ENCODE measurements at regions not wholly inside any gene's neighbourhood (a gene's known extent, or its start where the extent isn't known, plus 50 kb on each side); places are given as distances from the start of the nearest gene placed in this dataset.
A peak's percentile ranks its signal among the peaks of the same experiment; 100 is the strongest.

GRCh38 chr15:38058596-38059075 lies 124.2 kb downstream of the TMCO5A start (continued):
- TF ChIP-seq HDAC2 (IDR thresholded peaks at IDR 0.05; ENCODE audit: borderline replicate concordance in 1 of 2, low read depth in 2 of 2, low read length in 2 of 2): no peak
- TF ChIP-seq TAF1 (IDR thresholded peaks at IDR 0.05; ENCODE audit: low read depth, low read length): no peak
- no peak for TF ChIP-seq JUND (IDR thresholded peaks at IDR 0.05; ENCODE audit: low read length)
- TF ChIP-seq SIX5 (IDR thresholded peaks at IDR 0.05; ENCODE audit: low read depth, low read length): no peak
- TF ChIP-seq KDM5A (IDR thresholded peaks at IDR 0.05; ENCODE audit: low read length): no peak
- TF ChIP-seq, protein P1, sequence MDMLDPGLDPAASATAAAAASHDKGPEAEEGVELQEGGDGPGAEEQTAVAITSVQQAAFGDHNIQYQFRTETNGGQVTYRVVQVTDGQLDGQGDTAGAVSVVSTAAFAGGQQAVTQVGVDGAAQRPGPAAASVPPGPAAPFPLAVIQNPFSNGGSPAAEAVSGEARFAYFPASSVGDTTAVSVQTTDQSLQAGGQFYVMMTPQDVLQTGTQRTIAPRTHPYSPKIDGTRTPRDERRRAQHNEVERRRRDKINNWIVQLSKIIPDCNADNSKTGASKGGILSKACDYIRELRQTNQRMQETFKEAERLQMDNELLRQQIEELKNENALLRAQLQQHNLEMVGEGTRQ (IDR thresholded peaks at IDR 0.05; ENCODE audit: low read length): no peak
- TF ChIP-seq PHF8 (conservative IDR thresholded peaks at IDR 0.05; ENCODE audit: low read depth, low read length): no peak
- no peak for TF ChIP-seq CHD1 (IDR thresholded peaks at IDR 0.05; ENCODE audit: low read depth, low read length)
- TF ChIP-seq SP1 (IDR thresholded peaks at IDR 0.05; ENCODE audit: low read depth, low read length): peak; percentile 65
- TF ChIP-seq NRF1 (IDR thresholded peaks at IDR 0.05; ENCODE audit: low read depth, low read length): no peak
- TF ChIP-seq MAFK (IDR thresholded peaks at IDR 0.05; ENCODE audit: low read depth, low read length): peak; percentile 43; the same call in 1 of the 2 replicates
- peak; percentile 78 for TF ChIP-seq TEAD4 (IDR thresholded peaks at IDR 0.05; ENCODE audit: low read depth, low read length)
- peak; percentile 55; the same call in 1 of the 2 replicates for TF ChIP-seq KDM1A (IDR thresholded peaks at IDR 0.05; ENCODE audit: borderline replicate concordance, low read length)
- no peak for TF ChIP-seq YY1 (IDR thresholded peaks at IDR 0.05; ENCODE audit: low read depth, low read length)
- 0 out of 2 replicates have a peak, but pooled peaks have one; percentile 78 for TF ChIP-seq TCF12 (IDR thresholded peaks at IDR 0.05; ENCODE audit: low read depth, low read length)
- no peak for TF ChIP-seq BRCA1 (IDR thresholded peaks at IDR 0.05; ENCODE audit: low read depth, low read length)
- TF ChIP-seq CHD2 (IDR thresholded peaks at IDR 0.05; ENCODE audit: low read length): no peak
- TF ChIP-seq, protein P2, sequence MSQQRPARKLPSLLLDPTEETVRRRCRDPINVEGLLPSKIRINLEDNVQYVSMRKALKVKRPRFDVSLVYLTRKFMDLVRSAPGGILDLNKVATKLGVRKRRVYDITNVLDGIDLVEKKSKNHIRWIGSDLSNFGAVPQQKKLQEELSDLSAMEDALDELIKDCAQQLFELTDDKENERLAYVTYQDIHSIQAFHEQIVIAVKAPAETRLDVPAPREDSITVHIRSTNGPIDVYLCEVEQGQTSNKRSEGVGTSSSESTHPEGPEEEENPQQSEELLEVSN (IDR thresholded peaks at IDR 0.05): no peak
- no peak for TF ChIP-seq FOSL1 (IDR thresholded peaks at IDR 0.05; ENCODE audit: insufficient read depth, low read depth, low read length)
- no peak for TF ChIP-seq SRF (IDR thresholded peaks at IDR 0.05; ENCODE audit: low read depth, low read length)
